Smooth muscle cell (in vitro differentiated cells): ENCODE measurements at regions not wholly inside any gene's neighbourhood (a gene's known extent, or its start where the extent isn't known, plus 50 kb on each side); places are given as distances from the start of the nearest gene placed in this dataset.

Source experiments
- DNase-seq: peaks from one replicate; lab custom pipeline; 2025; ENCODE audit not compliant: unreplicated experiment; lab: John Stamatoyannopoulos, UW
- H2AFZ ChIP-seq: fragments of 200-600 bp; sonication (generic); 2 replicates; pipeline ENCODE4 v1.6.0; 2016; ENCODE audit warnings: antibody characterized with exemption, low read depth, mild to moderate bottlenecking
- H3F3A ChIP-seq: fragments of 200-600 bp; sonication (generic); 2 replicates; pipeline ENCODE4 v1.6.0; 2017; ENCODE audit warnings: antibody characterized with exemption, low read depth
- H3K27ac ChIP-seq: fragments of 200-600 bp; sonication (generic); 2 replicates; pipeline ENCODE4 v1.5.1; 2016; ENCODE audit warnings: low read depth, mild to moderate bottlenecking
- H3K27me3 ChIP-seq: fragments of 200-600 bp; sonication (generic); 2 replicates; pipeline ENCODE4 v1.6.1; 2016; ENCODE audit warnings: low read depth, mild to moderate bottlenecking
- H3K36me3 ChIP-seq: fragments of 200-600 bp; sonication (generic); 2 replicates; pipeline ENCODE4 v1.5.1; 2016; ENCODE audit warnings: low read depth
- H3K4me1 ChIP-seq: fragments of 200-600 bp; sonication (generic); 2 replicates; pipeline ENCODE4 v1.5.1; 2016; ENCODE audit warnings: low read depth
- H3K4me2 ChIP-seq: fragments of 200-600 bp; sonication (generic); 2 replicates; pipeline ENCODE4 v1.6.0; 2016; ENCODE audit warnings: mild to moderate bottlenecking
- H3K4me3 ChIP-seq: fragments of 200-600 bp; sonication (generic); 2 replicates; pipeline ENCODE4 v1.5.1; 2016; ENCODE audit warnings: mild to moderate bottlenecking
- H3K79me2 ChIP-seq: fragments of 200-600 bp; sonication (generic); 2 replicates; pipeline ENCODE4 v1.6.0; 2016; ENCODE audit warnings: low read depth, mild to moderate bottlenecking
- H3K9ac ChIP-seq: fragments of 200-600 bp; sonication (generic); 2 replicates; pipeline ENCODE4 v1.6.0; 2016; ENCODE audit warnings: low read depth
- H3K9me3 ChIP-seq: fragments of 200-600 bp; sonication (generic); replicated peaks from 2 replicates; pipeline ENCODE4 v1.5.1; 2016; ENCODE audit warnings: low read depth
- H4K20me1 ChIP-seq: fragments of 200-600 bp; sonication (generic); 2 replicates; pipeline ENCODE4 v1.6.0; 2016; ENCODE audit warnings: low read depth
- CTCF ChIP-seq: fragments of 200-600 bp; sonication (generic); IDR thresholded peaks from 2 replicates; pipeline ENCODE4 v1.5.1; 2017; ENCODE audit warnings: borderline replicate concordance, mild to moderate bottlenecking, antibody characterized with exemption; ENCODE audit not compliant: insufficient read depth, poor library complexity, severe bottlenecking
- WGBS: methylation state at CpG from one replicate; pipeline ENCODE4 v1.1.7; 2016; ENCODE audit warnings: low lambda C conversion rate; 5-methylcytosine and 5-hydroxymethylcytosine counted together

DNA sequence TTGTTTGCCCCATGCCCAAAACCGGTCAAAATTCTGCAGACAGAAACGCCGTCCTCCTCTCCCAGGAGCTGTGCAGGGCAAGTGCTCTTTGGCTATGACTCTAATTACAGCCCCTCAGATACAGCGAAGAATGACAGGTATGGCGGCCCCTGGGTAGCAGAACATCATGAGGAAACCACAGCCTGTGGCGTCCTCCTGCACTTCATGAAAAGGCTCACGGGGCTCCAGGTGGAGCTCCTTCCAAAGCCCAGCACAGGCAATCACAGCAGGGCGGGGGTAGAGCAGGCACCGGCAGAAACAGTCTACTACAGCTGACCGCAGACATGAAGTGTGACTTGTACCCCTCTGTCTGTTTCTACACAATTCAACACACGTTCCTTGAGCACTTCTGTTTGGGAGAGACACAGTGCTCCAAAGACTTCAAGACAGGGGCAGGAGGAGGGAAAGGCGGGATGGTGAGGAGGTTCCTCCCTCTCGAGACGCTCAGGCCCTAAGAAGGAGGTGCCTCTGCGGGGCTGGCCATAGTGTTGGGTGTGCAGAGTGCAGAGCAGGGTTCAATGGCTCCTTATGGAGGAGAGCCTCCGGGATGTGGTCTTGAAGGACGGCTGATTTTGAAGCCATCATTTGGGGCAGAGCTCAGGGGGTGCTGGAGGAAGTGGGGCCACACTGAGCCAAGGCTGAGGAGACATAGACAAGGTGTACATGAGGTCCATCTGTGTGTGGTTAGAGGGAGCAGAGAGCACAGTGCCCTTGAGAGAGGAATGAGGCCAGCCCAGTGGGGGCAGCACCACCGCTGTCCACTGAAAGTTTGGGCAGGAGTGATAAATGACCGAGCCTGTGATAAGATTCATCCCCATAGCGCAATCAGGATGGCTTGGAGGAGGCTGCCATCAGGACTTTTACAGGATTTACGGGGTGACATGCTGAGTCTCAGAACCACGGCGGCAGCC, 468.3 kb downstream of the EIPR1 start:
- 85% methylated on average over 23 of the region's 23 CpGs for WGBS
- no peak for TF ChIP-seq CTCF
- H3K79me2 ChIP-seq = no peaks in the 10 kb centered on the region
- no peak overlapping the region for H3K27ac ChIP-seq
- no peak overlapping the region for H3K4me3 ChIP-seq
- H3F3A ChIP-seq = no peaks in the 10 kb centered on the region
- H3K9ac ChIP-seq = no peak overlapping the region
- H4K20me1 ChIP-seq = no peaks in the 10 kb centered on the region
- no peaks in the 10 kb centered on the region for H3K27me3 ChIP-seq
- H2AFZ ChIP-seq = no peak overlapping the region
- no peaks in the 10 kb centered on the region for H3K36me3 ChIP-seq
- no peak for DNase-seq
- H3K4me2 ChIP-seq = no peak overlapping the region
- H3K4me1 ChIP-seq = no peaks in the 10 kb centered on the region
- H3K9me3 ChIP-seq = no peaks in the 10 kb centered on the region

GRCh38 chr2:2906091-2906490, 471.5 kb downstream of the EIPR1 start:
- H2AFZ ChIP-seq = no peak overlapping the region
- WGBS = 91% methylated on average over 7 of the region's 7 CpGs
- no peak for TF ChIP-seq CTCF
- no peaks in the 10 kb centered on the region for H3K79me2 ChIP-seq
- H3K4me3 ChIP-seq = no peak overlapping the region
- H3K4me1 ChIP-seq = no peaks in the 10 kb centered on the region
- DNase-seq = no peak
- H3K36me3 ChIP-seq = no peaks in the 10 kb centered on the region
- no peak overlapping the region for H3K27ac ChIP-seq
- no peaks in the 10 kb centered on the region for H3F3A ChIP-seq
- H3K27me3 ChIP-seq = no peaks in the 10 kb centered on the region
- no peak overlapping the region for H3K4me2 ChIP-seq
- H3K9me3 ChIP-seq = no peaks in the 10 kb centered on the region
- H4K20me1 ChIP-seq = no peaks in the 10 kb centered on the region
- no peak overlapping the region for H3K9ac ChIP-seq

DNA sequence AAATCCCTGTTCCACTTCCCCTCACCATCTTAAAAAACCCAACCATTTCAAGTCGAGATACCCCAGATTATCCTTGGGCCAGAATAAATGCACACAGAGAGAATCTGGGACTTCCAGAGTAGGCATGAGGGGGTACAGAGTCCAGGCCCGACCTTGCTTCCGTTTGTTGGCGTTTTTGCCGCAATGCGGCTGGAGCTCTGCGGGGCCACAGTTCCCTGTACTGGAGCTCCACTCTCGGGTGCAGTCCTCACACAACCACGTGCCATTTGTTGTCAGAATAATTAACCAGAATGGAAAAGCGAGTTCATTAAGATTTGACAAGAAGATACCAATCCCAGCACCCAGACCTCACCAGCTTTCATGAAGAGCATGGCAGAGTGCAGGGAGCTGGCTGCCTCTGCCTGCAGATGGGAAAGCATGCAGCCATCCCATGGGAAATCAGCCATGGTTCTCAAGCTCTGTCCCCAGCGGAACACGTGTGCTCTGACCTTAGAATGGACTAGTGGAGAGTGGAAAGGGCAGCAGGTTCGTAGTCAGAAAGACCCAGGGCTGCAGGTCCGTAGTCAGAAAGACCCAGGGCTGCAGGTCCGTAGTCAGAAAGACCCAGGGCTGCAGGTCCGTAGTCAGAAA, 472.8 kb downstream of the EIPR1 start:
- Histone ChIP-seq H3K4me2 (no peak overlapping the region), H3K27me3 (no peaks in the 10 kb centered on the region), H3K4me1 (no peaks in the 10 kb centered on the region), H3K9me3 (no peaks in the 10 kb centered on the region), H2AFZ (no peak overlapping the region), H3K27ac (no peak overlapping the region), H3K36me3 (no peaks in the 10 kb centered on the region), H3F3A (no peaks in the 10 kb centered on the region), H3K79me2 (no peaks in the 10 kb centered on the region), H3K9ac (no peak overlapping the region), H4K20me1 (no peaks in the 10 kb centered on the region), H3K4me3 (no peak overlapping the region)
- DNase-seq = no peak
- no peak for TF ChIP-seq CTCF
- WGBS = 90% methylated on average over 15 of the region's 16 CpGs
